CD4-positive, alpha-beta T cell treated with Interleukin-15 for 1 hour (primary cell): ENCODE measurements at regions not wholly inside any gene's neighbourhood (a gene's known extent, or its start where the extent isn't known, plus 50 kb on each side); places are given as distances from the start of the nearest gene placed in this dataset.
"Not testable (repeated sequence)": the region's sequence is repeated elsewhere in the genome, so short reads cannot be mapped to it uniquely, and the experiment has no call there.

ENCODE experiments used
- DNase-seq: peaks from one replicate; pipeline ENCODE4 v3.0.0-alpha.2; 2020

GRCh38 chr5:87150630-87151029, 117.1 kb upstream of the RASA1 start:
- no peak for DNase-seq

- DNase-seq = no peak
Observed at GRCh38 chr5:87151547-87151946, 116.1 kb upstream of the RASA1 start.

- no peak for DNase-seq
Observed at GRCh38 chr5:87152886-87153285, 114.8 kb upstream of the RASA1 start.

DNA sequence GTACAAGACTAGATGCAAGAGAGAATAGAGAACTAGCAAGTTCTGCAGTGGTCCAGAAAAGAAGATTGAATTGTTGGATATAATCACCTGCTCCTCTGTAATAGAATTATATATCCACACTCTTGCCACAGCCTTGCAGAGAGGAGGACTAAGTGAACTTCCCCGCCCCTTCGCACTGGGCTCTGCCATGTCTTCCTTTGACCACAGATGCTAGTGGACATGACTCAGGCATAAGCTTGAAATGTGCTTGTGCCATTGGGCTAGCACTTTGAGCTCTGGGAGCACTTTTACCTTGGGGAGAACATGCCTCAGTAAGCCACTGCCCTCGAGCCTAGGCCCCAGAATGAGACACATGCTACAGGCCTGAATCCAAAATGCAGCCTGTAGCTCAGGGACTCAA, 113.5 kb upstream of the RASA1 start:
- no peak for DNase-seq

- DNase-seq = no peak
Observed at GRCh38 chr5:87155106-87155505, 112.6 kb upstream of the RASA1 start.

DNA sequence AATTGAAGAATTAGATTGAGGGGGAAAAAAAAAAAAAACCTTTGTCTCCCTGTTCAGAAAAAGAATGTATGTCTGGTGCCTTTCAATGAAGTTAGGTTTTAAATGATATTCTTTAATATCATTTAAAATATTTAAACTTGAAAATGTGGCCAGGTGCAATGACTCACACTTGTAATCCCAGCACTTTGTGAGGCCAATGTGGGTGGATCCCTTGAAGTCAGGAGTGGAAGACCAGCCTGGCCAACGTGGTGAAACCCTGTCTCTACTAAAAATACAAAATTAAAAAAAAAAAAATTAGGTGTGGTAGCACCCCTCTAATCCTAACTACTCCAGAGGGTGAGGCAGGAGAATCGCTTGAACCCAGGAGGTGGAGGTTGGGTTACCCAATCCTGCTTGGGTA, 111.1 kb upstream of the RASA1 start:
- no peak for DNase-seq

DNA sequence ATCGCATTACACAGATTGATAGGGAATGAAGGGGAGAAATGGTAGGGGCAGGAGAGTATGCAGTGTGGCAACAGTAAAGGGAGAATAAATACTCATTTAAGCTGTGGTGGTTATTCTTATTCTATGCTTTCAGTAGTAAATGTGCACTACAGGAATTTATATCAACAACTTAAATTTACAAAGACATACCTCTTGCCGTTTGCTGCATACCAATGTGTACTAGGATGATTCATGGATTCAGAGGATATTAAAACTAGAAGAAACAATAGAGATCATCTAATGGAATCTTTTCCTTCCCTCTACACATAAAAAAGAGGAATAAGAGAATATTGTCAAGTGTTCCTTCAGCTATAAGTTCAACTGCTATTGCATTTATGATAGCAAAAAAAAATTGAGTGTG, 103.3 kb upstream of the RASA1 start:
- DNase-seq = no peak

DNA sequence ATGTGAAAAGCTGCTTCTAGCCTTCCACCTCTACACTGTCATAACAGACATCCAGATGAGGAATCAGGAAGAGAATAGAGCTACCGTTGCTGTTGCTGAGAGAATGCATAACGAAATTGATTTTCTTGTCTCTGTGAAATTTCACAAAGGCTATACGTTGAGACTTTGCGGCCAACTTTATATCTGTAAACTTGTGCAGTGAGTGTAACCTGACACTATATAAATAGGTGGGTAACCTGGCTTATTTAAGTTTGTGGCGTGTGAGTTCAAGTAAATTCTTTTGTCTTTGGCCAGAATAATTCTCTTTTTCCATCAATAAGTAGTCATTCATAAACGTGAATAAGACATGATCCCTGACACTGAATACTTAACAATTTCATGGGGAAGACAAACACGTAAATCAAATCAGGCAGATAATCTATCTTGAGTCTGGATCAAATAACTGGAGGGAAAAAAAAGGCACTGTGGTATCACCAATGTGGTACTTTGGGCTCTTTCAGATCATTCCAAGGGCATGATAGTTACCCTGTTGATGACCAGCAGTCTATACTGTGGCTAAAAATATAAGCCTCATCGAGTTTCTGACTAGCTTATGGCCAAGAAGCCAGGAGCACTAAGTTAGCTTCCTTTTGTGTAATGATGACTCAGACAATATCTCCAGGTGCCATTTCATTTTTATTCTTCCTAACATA, 98.2 kb upstream of the RASA1 start:
- no peak for DNase-seq

DNA sequence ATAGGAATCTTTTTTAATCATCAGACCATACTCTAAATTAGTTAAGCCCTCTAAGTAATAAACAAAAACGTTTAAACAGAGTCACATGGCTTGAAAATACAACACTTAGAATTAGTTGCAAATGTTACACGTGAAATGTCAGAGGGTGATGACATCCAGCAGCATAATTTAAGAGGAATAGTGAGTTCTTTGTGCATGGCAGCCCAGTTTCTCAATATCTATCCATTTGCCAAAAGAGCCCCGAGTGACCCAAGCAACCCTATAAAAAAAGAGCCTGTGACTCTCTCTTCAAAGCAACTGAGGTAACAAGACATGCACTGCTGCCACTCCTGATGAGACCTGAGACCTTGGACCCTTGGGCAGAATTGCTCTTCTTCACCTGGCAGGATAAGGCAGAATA, 96.9 kb upstream of the RASA1 start:
- no peak for DNase-seq

GRCh38 chr5:87182649-87183048, 85.0 kb upstream of the RASA1 start:
- no peak for DNase-seq

DNA sequence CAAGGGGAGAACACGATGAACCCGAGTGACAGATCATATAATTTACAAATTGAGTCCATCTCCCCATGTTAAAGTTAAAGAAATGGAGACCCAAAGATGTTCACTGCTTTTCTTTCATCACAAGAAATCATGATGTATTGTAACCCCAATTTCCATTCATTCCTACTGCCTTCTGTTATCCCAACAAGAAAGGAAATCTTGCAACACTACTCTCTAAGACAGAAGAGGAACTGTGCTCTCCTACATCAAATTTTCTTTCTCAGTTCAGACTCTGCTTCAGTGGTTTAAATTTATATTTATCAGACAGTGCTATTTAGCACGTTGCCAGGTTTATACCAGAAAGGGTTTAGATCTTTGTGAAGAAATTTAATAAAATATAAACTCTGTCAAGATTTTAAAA, 83.8 kb upstream of the RASA1 start:
- DNase-seq = no peak

DNA sequence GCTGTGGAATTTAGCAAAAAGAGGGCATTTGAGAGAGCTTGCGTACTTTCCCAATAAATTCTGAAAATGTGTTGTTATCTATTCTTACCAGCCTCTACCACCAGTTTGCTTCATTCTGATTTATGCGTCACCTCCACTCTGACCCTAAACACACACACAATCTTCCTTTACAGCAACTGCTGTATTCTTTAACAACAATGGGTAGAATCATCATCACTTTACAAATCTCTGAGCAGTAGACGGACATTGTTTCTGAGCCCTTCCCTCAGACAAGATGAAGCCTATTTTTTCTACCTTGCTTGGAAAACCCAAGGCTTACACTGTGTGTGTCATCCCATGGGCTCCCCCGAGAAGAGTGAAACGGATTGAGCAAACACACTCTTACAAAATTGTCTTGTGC, 83.1 kb upstream of the RASA1 start:
- no peak for DNase-seq

GRCh38 chr5:87185838-87186237, 81.8 kb upstream of the RASA1 start:
- no peak for DNase-seq

DNA sequence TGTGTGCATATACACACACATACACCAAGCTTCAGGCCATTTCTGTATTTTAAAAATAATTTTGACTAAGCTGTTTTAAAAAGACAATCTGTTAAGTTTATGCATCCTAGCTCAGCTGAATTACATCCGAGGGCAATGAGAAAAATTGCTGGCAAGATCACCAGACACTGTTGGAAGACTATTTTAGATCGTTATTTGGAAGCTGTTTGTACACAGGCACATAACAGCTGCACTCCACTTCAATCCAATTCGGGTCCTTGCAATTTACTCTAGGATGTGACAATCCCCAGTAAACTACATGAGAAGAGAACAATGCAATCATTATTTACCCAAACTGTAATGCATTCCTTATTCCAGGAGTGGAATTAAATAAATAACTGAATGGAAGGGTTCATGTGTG, 79.3 kb upstream of the RASA1 start:
- no peak for DNase-seq

- DNase-seq = no peak
Observed at GRCh38 chr5:87190041-87190440, 77.6 kb upstream of the RASA1 start.

GRCh38 chr5:87190687-87191086, 77.0 kb upstream of the RASA1 start:
- no peak for DNase-seq

- DNase-seq = no peak
Observed at GRCh38 chr5:87191645-87192044, 76.0 kb upstream of the RASA1 start.

GRCh38 chr5:87195104-87195591, 72.5 kb upstream of the RASA1 start:
- no peak for DNase-seq

DNA sequence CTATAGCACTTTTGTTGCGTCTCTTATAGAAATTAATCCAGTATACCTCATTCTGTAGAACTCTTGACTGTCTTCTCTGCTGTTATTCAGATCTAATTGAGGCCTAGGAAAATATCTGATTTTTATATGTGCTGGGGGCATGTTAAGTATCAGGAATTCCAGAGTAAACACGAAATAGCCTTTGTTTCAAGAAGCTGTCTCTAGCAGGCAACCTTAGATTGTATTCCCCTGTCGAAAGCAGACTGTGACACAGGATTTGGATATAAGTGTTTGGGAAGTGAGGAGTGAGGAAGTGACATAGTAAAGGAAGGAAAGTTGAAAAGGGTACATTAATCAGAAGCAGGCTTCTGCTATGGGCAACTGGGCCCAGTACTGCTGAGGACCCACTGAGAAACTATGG, 72.1 kb upstream of the RASA1 start:
- no peak for DNase-seq

DNA sequence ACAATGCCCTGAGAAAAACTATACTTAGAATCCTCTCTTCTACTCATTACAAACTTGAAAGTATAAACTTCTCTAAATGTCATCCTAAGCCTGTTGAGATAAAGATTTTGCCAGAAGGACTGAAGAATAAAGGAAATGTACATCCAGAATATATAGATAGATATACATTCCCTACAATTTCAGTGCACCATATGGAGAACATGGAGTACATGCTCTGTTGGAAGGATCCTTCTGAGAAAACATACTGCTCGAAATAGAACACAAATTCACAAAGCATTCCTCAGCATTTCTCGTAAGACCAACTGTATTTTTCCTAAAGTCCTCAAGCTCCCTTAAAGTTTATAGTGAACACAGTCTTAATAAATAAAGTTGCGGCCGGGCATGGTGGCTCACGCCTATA, 69.7 kb upstream of the RASA1 start:
- DNase-seq = no peak

GRCh38 chr5:87199246-87199645, 68.4 kb upstream of the RASA1 start:
- DNase-seq = not testable (repeated sequence)

GRCh38 chr5:87199704-87200103, 68.0 kb upstream of the RASA1 start:
- not testable (repeated sequence) for DNase-seq

- DNase-seq = no peak
Observed at GRCh38 chr5:87210076-87210475, 57.6 kb upstream of the RASA1 start.

DNA sequence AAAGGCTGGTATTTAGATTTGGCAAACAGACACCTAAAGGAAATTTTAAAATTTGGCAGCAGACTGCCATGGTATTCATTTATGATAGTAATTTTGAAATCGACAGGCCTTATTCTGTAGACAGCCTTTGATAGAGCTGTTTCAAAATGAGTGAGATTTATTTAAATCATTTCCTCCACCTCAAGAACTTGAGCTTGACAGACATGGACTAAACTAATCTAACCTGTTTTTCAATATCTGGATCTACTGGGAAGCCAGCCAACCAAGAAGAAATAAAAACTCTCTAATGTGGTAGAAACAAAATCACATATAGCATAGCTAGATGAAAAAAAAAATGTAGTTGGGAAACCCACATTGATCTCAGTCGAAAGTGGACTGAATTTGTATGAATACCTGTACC, 56.9 kb upstream of the RASA1 start:
- DNase-seq = no peak

DNA sequence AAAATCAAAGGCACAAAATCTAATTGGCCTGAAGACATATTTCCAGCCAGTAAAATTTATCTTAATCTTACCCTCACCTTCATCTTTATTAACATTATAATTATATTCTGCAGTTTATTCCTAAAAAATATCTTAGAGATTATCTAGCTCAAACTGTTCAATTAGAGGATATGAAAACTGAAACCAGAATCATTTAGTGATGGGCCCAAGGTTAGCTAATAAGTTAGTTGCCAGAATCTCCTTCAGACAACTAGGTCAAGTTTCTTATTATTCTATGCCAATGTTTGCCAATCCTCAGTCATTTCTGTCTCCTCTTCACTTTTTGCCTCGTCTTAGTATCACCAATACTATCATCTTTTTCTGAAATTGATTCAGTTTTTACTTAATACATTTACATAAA, 56.0 kb upstream of the RASA1 start:
- DNase-seq = no peak
